Kidney (tissue), 13 donors: ENCODE measurements at regions not wholly inside any gene's neighbourhood (a gene's known extent, or its start where the extent isn't known, plus 50 kb on each side); places are given as distances from the start of the nearest gene placed in this dataset.
"Not testable (repeated sequence)": the region's sequence is repeated elsewhere in the genome, so short reads cannot be mapped to it uniquely, and the experiment has no call there.

Source experiments
- DNase-seq, 5 donors: peaks; one replicate each; pipeline ENCODE4 v3.0.0-alpha.2; 2013 to 2020
- FAIRE-seq: peaks from 2 replicates; lab custom pipeline; 2012; peaks lifted over from hg19 to GRCh38; lab: Jason Lieb, UNC
- H3K27ac ChIP-seq, 2 donors: one replicate each; pipeline ENCODE4 v1.7.0; 2013; ENCODE audit warnings: low read depth in 2 of 2, low read length in 2 of 2, inconsistent platforms in 1 of 2
- H3K27me3 ChIP-seq: one replicate; pipeline ENCODE4 v1.7.1; 2013; ENCODE audit warnings: low read length, inconsistent platforms; ENCODE audit not compliant: control insufficient read depth, insufficient read depth
- H3K36me3 ChIP-seq, 3 donors: one replicate each; pipeline versions ENCODE4 v1.7.0 to v1.7.1; 2013; ENCODE audit warnings: low read length in 3 of 3, control low read depth in 1 of 3, inconsistent platforms in 1 of 3; ENCODE audit not compliant: insufficient read depth in 3 of 3, control insufficient read depth in 2 of 3
- H3K4me1 ChIP-seq, 3 donors: one replicate each; pipeline versions ENCODE4 v1.7.0 to v1.7.1; 2013; ENCODE audit warnings: low read length in 3 of 3, inconsistent platforms in 1 of 3, low read depth in 1 of 3; ENCODE audit not compliant: control insufficient read depth in 2 of 3, insufficient read depth in 2 of 3
- H3K4me3 ChIP-seq, 3 donors: one replicate each; pipeline versions ENCODE4 v1.7.0 to v1.8.1; 2013; ENCODE audit warnings: low read length in 3 of 3, control low read depth in 1 of 3, inconsistent platforms in 1 of 3
- H3K9ac ChIP-seq, 3 donors: one replicate each; pipeline versions ENCODE4 v1.7.0 to v1.7.1; 2013; ENCODE audit warnings: low read length in 3 of 3, control low read depth in 1 of 3, inconsistent platforms in 1 of 3
- H3K9me3 ChIP-seq, 3 donors: one replicate each; pipeline versions ENCODE4 v1.7.0 to v1.7.1; 2013; ENCODE audit warnings: low read length in 3 of 3, control low read depth in 1 of 3, inconsistent platforms in 1 of 3; ENCODE audit not compliant: control insufficient read depth in 2 of 3, insufficient read depth in 1 of 3
- intact Hi-C: fragments of 100-400 bp; cut with DNase I; formaldehyde crosslinking; loops from one replicate; pipeline ENCODE4 v1.11.1; 2022
- TF ChIP-seq, protein P1 (sequence below): IDR thresholded peaks from 3 replicates; pipeline ENCODE4 v1.5.1; 2012; ENCODE audit warnings: mild to moderate bottlenecking, moderate library complexity, borderline replicate concordance; ENCODE audit not compliant: insufficient read depth; ENCODE audit errors: extremely low read depth
- donor health status: control.
- donor health status: control.
- donor health status: control.
- donor health status: control.
- donor health status: control.
- donor health status: DM: yes; HTN: yes; CAD: no.
- donor health status: Normal renal cell carcinoma (clear cell type).

DNA sequence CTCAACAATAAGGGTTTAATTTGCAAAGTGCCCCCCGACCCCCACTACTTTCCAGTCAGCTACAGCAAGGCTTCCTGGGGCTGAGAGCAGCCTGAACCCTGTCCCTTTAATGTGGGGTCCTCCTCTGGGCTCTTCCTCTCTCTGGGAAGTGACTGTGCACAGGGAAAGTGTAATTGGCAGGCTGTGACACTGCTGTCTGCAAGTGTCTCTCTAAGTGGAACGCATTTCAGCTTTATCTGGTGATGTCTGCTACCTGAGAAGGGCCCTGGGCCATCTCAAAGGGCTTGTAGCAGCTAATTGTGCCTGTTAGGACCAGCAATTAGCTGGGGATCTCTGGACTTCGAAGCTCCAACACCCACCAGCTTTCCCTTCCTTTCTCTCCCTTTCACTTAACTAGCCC, 406.6 kb downstream of the TSHZ3 start:
- DNase-seq (no peak), FAIRE-seq (no peak)
- no peaks in the 10 kb centered on the region for H3K9me3 ChIP-seq
- H3K36me3 ChIP-seq, result no peaks in the 10 kb centered on the region
- intact Hi-C loops, result no loop called here
- no peak overlapping the region for H3K4me3 ChIP-seq
- no peaks in the 10 kb centered on the region for H3K4me1 ChIP-seq
- no peak overlapping the region for H3K9ac ChIP-seq
- H3K27me3 ChIP-seq, result no peaks in the 10 kb centered on the region
- TF ChIP-seq, protein P1, sequence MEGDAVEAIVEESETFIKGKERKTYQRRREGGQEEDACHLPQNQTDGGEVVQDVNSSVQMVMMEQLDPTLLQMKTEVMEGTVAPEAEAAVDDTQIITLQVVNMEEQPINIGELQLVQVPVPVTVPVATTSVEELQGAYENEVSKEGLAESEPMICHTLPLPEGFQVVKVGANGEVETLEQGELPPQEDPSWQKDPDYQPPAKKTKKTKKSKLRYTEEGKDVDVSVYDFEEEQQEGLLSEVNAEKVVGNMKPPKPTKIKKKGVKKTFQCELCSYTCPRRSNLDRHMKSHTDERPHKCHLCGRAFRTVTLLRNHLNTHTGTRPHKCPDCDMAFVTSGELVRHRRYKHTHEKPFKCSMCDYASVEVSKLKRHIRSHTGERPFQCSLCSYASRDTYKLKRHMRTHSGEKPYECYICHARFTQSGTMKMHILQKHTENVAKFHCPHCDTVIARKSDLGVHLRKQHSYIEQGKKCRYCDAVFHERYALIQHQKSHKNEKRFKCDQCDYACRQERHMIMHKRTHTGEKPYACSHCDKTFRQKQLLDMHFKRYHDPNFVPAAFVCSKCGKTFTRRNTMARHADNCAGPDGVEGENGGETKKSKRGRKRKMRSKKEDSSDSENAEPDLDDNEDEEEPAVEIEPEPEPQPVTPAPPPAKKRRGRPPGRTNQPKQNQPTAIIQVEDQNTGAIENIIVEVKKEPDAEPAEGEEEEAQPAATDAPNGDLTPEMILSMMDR, result no peak
- no peak overlapping the region for H3K27ac ChIP-seq

DNA sequence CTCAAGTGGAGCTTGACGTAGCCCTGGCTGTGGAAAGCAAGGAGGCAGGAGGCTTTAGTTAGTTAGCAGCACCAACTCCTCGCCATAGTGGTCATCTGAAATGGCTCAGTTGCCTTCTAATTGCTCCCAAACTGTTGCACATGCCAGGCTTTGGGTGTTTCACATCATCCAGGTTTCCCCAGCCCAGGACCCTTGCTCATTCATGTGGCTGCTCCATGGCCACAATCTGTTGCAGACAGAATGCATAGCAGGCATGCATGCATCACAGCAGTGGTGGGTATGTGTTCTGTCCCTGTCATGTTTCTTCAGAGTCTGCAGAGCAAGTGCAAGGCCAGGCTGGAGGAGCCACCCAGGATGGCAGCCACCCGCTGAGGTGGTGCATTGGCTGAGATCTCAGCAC, 407.6 kb downstream of the TSHZ3 start:
- Histone ChIP-seq H3K27me3 (no peaks in the 10 kb centered on the region), H3K36me3 (no peaks in the 10 kb centered on the region), H3K4me3 (no peak overlapping the region), H3K9ac (no peak overlapping the region), H3K4me1 (no peaks in the 10 kb centered on the region), H3K27ac (no peak overlapping the region), H3K9me3 (no peaks in the 10 kb centered on the region)
- TF ChIP-seq, protein P1, result no peak
- intact Hi-C loops, result no loop called here
- DNase-seq (no peak), FAIRE-seq (no peak)

DNA sequence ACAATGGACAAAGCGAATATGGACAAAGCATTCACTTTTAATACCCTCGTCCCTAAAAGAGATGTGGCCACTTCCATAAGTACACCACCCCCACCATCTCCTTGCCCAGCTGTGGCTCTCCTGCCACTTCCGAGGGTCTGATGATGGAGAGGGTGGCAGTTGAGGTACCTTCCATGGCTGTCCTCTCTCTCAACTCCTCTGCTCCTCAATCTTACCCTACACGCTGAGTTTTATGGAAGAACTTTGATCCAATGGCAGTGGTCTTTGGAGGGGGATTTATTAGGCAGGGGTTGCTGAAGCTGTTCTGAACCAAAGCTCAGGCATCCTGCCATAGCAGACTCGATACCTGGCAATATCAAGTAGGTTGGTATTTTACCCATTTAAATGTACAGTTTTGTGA, 413.0 kb downstream of the TSHZ3 start:
- TF ChIP-seq, protein P1, result no peak
- FAIRE-seq (no peak), DNase-seq (no peak)
- H3K36me3 ChIP-seq, result no peaks in the 10 kb centered on the region
- H3K4me1 ChIP-seq, result no peaks in the 10 kb centered on the region
- no peaks in the 10 kb centered on the region for H3K9me3 ChIP-seq
- H3K27ac ChIP-seq, result no peak overlapping the region
- intact Hi-C loops, result no loop called here
- no peak overlapping the region for H3K4me3 ChIP-seq
- no peaks in the 10 kb centered on the region for H3K27me3 ChIP-seq
- H3K9ac ChIP-seq, result no peak overlapping the region

DNA sequence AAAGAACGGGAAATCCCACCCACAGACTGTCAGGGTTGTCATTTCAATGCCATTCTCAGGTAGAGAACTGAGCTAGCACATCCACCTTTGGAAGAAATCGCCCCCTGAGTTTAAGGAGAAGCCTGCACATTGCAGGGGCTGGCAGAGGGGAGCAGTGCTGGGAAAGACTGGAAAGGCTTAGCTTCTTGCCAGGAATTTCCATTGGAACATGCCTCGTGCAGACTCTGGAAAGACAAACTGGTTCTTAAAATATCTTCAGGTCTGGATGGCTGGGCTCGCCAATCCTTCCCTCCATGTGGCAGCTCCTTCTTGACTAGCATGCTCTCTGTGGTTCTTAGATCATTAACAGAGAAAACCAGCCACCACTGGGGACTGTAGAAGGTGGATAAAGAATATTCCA, 414.1 kb downstream of the TSHZ3 start:
- no peak overlapping the region for H3K9ac ChIP-seq
- intact Hi-C loops, result no loop called here
- H3K36me3 ChIP-seq, result no peaks in the 10 kb centered on the region
- H3K9me3 ChIP-seq, result no peaks in the 10 kb centered on the region
- H3K4me1 ChIP-seq, result no peaks in the 10 kb centered on the region
- H3K4me3 ChIP-seq, result no peak overlapping the region
- DNase-seq (no peak), FAIRE-seq (no peak)
- TF ChIP-seq, protein P1, result no peak
- H3K27me3 ChIP-seq, result no peaks in the 10 kb centered on the region
- H3K27ac ChIP-seq, result no peak overlapping the region

DNA sequence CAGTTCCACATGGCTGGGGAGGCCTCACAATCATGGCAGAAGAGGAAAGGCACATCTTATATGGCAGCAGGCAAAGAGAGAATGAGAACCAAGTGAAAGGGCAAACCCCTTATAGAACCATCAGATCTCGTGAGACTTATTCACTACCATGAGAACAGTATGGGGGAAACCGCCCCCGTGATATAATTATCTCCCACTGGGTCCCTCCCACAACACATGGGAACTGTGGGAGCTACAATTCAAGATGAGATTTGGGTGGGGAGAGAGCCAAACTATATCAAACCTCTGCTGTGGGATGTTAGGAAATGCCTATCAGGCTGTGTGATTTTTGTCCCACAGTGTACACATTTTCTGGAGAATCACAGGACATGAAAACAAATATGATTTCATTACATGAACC, 415.8 kb downstream of the TSHZ3 start:
- H3K9me3 ChIP-seq, H3K27me3 ChIP-seq, intact Hi-C loops, H3K4me1 ChIP-seq, DNase-seq, H3K36me3 ChIP-seq, H3K27ac ChIP-seq, H3K4me3 ChIP-seq, H3K9ac ChIP-seq, FAIRE-seq: not testable (repeated sequence)
